WTC11 (cell line): ENCODE measurements at regions not wholly inside any gene's neighbourhood (a gene's known extent, or its start where the extent isn't known, plus 50 kb on each side); places are given as distances from the start of the nearest gene placed in this dataset.

Experiments
- ATF3 ChIP-seq: sonication (generic); formaldehyde crosslinking; conservative IDR thresholded peaks from 2 replicates; pipeline ENCODE4 v1.8.1; 2022; ENCODE audit warnings: mild to moderate bottlenecking, missing genetic modification reagents
- CREB1 ChIP-seq: sonication (generic); formaldehyde crosslinking; IDR thresholded peaks from 2 replicates; pipeline ENCODE4 v1.8.0; 2023; ENCODE audit warnings: mild to moderate bottlenecking, missing genetic modification reagents
- CTCF ChIP-seq: fragments of 200-600 bp; IDR thresholded peaks from 2 replicates; pipeline ENCODE4 v1.8.0; 2022; ENCODE audit warnings: antibody characterized with exemption
- ELF4 ChIP-seq: sonication (generic); formaldehyde crosslinking; IDR thresholded peaks from 2 replicates; pipeline ENCODE4 v1.8.1; 2022; ENCODE audit warnings: low read depth, mild to moderate bottlenecking, moderate library complexity, missing genetic modification reagents
- FOXK1 ChIP-seq: sonication (generic); formaldehyde crosslinking; IDR thresholded peaks from 2 replicates; pipeline ENCODE4 v1.8.0; 2022; ENCODE audit warnings: mild to moderate bottlenecking, moderate library complexity, missing genetic modification reagents
- MLX ChIP-seq: sonication (generic); formaldehyde crosslinking; IDR thresholded peaks from 2 replicates; pipeline ENCODE4 v1.8.1; 2023; ENCODE audit warnings: mild to moderate bottlenecking, missing genetic modification reagents, moderate library complexity
- NFYB ChIP-seq: sonication (generic); formaldehyde crosslinking; conservative IDR thresholded peaks from 2 replicates; pipeline ENCODE4 v1.8.0; 2022; ENCODE audit warnings: low read depth, missing genetic modification reagents
- NR2C2 ChIP-seq: sonication (generic); formaldehyde crosslinking; IDR thresholded peaks from 2 replicates; pipeline ENCODE4 v1.8.0; 2022; ENCODE audit warnings: mild to moderate bottlenecking, missing genetic modification reagents
- NR3C1 ChIP-seq: sonication (generic); formaldehyde crosslinking; conservative IDR thresholded peaks from 2 replicates; pipeline ENCODE4 v1.8.1; 2023; ENCODE audit warnings: low read depth, mild to moderate bottlenecking, missing genetic modification reagents
- SP1 ChIP-seq: sonication (generic); formaldehyde crosslinking; conservative IDR thresholded peaks from 2 replicates; pipeline ENCODE4 v1.8.1; 2022; ENCODE audit warnings: missing genetic modification reagents
- ZNF425 ChIP-seq: fragments of 250-450 bp; sonication (Bioruptor Pico); conservative IDR thresholded peaks from 2 replicates; pipeline ENCODE4 v1.9.0; 2021; ENCODE audit warnings: mild to moderate bottlenecking
- ZNF512 ChIP-seq: sonication (generic); formaldehyde crosslinking; IDR thresholded peaks from 2 replicates; pipeline ENCODE4 v1.8.1; 2022; ENCODE audit warnings: missing genetic modification reagents, borderline replicate concordance
- TF ChIP-seq, protein P1 (sequence below): sonication (generic); formaldehyde crosslinking; IDR thresholded peaks from 2 replicates; pipeline ENCODE4 v1.8.1; 2023; ENCODE audit warnings: mild to moderate bottlenecking, missing genetic modification reagents
- TF ChIP-seq, protein P2 (sequence below): sonication (generic); formaldehyde crosslinking; IDR thresholded peaks from 2 replicates; pipeline ENCODE4 v1.8.0; 2023; ENCODE audit warnings: missing genetic modification reagents

- TF ChIP-seq, protein P1, sequence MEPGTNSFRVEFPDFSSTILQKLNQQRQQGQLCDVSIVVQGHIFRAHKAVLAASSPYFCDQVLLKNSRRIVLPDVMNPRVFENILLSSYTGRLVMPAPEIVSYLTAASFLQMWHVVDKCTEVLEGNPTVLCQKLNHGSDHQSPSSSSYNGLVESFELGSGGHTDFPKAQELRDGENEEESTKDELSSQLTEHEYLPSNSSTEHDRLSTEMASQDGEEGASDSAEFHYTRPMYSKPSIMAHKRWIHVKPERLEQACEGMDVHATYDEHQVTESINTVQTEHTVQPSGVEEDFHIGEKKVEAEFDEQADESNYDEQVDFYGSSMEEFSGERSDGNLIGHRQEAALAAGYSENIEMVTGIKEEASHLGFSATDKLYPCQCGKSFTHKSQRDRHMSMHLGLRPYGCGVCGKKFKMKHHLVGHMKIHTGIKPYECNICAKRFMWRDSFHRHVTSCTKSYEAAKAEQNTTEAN: no peak
- TF ChIP-seq MLX (CRISPR knock-in tag) (no peak), SP1 (CRISPR knock-in tag) (no peak), ZNF512 (CRISPR knock-in tag) (no peak), ATF3 (CRISPR knock-in tag) (no peak), CTCF (no peak), NR3C1 (CRISPR knock-in tag) (no peak), CREB1 (CRISPR knock-in tag) (no peak), ELF4 (CRISPR knock-in tag) (no peak), FOXK1 (CRISPR knock-in tag) (no peak), ZNF425 (no peak), NFYB (CRISPR knock-in tag) (no peak), NR2C2 (no peak)
- TF ChIP-seq, protein P2, sequence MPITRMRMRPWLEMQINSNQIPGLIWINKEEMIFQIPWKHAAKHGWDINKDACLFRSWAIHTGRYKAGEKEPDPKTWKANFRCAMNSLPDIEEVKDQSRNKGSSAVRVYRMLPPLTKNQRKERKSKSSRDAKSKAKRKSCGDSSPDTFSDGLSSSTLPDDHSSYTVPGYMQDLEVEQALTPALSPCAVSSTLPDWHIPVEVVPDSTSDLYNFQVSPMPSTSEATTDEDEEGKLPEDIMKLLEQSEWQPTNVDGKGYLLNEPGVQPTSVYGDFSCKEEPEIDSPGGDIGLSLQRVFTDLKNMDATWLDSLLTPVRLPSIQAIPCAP: no peak
Observed at GRCh38 chr20:7359739-7360138, 580.5 kb downstream of the HAO1 start.
